ENCODE measurements at regions not wholly inside any gene's neighbourhood (a gene's known extent, or its start where the extent isn't known, plus 50 kb on each side); places are given as distances from the start of the nearest gene placed in this dataset.

- no peak for DNase-seq (ENCODE audit: low read depth in 2 of 2)
Measured at GRCh38 chr15:85889956-85890619, 95.4 kb upstream of the KLHL25 start.

GRCh38 chr15:85890620-85890980 is 95.9 kb upstream of the KLHL25 start:
- DNase-seq (ENCODE audit: low read depth in 2 of 2) = no peak

DNA sequence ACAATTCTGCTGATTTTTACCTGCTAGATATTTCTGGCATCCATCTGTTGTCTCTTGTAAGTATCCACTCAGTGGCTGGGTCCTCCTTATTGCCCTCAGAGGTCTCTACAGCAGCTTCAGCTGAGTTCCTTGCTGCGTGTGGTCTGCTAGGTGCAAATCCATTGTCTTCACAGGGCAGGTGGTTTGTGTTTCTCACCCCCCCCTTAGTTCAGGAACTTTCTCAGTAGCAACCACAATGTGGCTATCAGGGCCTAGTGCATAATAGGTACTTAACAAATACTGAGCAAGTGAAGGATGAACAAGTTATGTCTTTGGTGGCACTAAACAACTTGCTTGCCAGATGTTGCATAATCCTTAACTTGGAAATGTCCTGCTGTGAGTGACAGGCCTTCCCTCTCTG is 96.7 kb upstream of the KLHL25 start:
- no peak for DNase-seq (ENCODE audit: low read depth in 2 of 2)

GRCh38 chr15:85892232-85892631 is 97.5 kb upstream of the KLHL25 start:
- no peak for DNase-seq (ENCODE audit: low read depth in 2 of 2)

- DNase-seq (ENCODE audit: low read depth in 2 of 2) = no peak
Measured at GRCh38 chr15:85897207-85897894, 102.6 kb upstream of the KLHL25 start.

DNA sequence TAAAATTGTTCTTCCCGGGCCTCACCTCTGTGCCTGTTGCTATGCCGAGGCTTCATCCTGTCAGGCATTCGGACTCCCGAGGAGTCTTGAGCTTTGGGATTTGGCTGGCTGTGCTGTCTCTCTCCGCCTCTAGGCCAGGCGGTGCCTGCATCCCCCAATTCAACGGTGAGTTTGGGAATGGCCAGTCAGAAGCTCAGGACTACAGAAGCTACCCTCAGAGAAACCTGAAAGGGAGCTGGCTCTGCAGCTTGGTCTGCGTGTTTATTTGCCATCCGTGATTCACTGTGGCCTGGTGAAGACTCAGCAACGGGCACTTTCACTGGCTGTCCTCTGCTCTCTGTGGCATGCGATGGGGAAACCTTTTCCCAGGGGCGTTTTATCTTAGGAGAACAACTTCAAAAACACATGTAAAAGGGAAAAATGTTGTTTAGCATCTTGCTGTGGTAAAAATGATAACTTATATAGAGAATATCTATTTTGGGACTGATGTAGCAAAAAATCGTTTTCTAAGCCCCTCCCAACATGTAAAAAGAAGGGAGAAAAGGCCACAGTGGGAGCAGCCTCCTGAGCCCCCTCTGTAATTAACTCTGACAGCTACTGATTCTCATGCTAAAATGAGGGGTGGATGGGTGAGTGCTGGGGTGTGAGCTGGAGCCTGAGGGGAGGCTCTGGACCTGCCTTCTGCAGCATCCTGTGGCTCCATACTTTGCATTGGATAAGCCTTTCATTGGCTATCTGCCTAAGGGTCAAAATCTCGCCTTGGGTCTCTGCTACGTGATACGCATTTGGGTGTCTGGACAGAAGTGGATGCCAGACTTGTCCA is 103.4 kb upstream of the KLHL25 start:
- DNase-seq (ENCODE audit: low read depth in 2 of 2) = no peak

DNA sequence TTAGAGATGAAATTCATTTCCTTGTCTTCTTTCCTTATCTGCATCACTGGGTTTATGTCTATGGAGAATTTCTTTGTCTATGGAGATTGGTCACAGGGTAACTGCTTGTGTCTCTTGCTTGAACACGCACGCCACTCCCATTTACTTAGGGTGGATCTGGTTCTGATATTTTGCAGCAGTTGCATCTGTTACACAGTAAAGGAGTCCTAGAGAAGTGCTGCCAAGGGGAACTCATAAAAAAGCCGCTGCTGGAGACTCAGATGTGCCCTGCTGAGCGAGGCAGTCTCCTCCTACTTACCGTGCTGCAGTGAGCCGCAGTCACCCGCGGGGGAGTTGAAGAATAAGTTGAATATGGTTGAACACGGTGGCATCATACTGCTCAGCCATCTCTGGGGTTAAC is 105.2 kb upstream of the KLHL25 start:
- DNase-seq (ENCODE audit: low read depth in 2 of 2) = no peak

DNA sequence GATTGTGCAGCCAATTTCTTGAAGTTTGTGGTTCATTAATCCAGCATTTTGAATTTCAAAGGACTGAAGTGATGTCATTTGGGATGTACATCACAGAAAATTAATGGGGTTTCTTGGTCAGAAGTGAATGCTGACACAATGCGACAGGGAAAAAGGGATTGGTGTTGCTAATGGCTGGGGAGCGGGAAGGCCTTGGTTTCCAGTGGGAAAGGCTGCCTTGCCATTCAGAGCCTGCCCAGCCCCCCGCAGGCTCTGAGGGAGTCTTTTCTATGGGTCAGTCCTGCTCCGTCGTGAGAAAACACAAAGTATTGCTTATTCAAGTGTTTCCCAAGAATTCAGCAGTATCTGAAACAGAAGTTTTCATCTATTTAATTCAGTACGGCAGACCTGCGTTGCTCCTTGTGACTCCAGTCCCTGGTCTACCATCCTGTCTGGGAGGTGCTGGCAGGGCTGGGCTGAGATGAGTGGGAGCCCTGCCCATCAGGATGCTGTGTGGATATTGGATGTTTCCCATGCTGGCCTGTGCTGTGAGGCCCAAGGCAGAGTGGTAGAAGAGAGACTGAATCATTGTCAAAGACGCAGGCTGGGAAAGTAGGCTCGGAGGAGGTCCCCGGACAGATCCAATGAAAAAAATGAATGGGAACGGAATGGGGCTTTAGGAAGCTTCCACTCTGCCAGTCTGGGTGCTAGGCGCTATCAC is 111.2 kb upstream of the KLHL25 start:
- DNase-seq (ENCODE audit: low read depth in 2 of 2) = no peak

DNA sequence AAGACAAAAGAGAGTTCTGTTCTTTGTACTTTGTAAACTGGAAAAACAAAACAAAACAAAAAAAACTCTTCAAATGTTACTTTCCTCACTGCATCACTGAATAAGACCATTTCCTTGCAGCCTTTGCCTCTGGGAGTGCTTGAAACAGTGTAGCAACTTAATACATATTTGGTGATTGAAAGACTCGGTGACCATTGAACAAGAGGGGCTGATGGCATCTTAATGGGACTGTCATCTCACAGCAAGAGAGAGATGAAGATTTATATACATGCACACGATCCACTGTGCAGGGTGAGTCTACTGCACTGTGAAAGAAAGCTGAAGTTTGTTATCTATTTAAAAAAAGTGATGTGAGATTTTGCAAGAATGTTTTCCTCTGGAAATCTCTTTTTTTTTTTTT is 111.9 kb upstream of the KLHL25 start:
- no peak for DNase-seq (ENCODE audit: low read depth in 2 of 2)

- no peak for DNase-seq (ENCODE audit: low read depth in 2 of 2)
Measured at GRCh38 chr15:85910834-85911233, 116.1 kb upstream of the KLHL25 start.

GRCh38 chr15:85913461-85913860 is 118.7 kb upstream of the KLHL25 start:
- DNase-seq (ENCODE audit: low read depth in 2 of 2) = no peak

GRCh38 chr15:85920956-85921355 is 126.2 kb upstream of the KLHL25 start:
- no peak for DNase-seq (ENCODE audit: low read depth in 2 of 2)

DNA sequence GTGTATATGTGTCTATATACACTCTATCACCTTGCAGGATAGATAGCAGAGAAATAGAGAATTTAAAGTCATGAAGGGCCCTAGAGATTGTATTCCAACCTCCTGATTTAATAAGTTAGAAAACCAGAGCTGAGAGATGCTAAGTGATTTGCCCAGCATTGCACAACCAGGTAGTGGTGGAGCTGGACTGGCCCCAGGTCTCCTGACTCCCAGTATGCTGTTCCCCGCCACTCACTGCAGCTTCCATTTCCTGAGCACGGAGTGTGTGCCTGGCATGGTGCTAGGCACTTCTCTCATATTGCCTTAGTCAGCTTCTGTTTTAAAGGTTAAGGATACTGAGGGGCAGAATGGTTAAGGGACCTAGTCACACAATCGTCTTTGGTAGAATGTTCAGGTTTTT is 129.4 kb upstream of the KLHL25 start:
- DNase-seq (ENCODE audit: low read depth in 2 of 2) = no peak

DNA sequence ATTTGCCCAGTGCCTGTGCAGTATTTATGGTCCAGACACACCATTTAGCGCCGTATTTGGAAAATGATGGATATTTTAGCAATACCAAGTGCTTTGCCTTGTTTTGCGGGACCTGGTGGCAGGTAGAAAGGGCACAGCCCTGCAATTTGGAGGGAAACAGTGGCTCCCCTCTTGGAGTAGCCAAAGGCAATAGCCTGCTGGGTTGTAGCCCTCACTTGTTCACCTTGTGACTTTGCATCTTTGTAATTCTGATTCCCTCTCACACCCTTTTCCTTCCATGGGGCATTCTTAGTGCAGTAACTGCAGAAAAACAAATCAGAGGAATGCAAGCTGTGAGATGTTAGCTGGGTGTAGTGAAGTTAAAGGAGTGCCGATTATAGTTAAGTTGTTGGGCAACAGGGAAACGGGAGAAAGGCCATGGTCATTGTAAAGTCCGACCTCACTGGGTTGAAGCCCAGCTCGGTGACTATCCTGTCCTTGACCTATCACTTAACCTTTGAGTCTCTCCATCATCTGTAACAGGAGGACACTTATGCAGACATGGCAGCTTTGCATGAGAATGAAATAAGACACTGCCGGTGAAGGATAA is 131.0 kb upstream of the KLHL25 start:
- DNase-seq (ENCODE audit: low read depth in 2 of 2) = no peak

- no peak for DNase-seq (ENCODE audit: low read depth in 2 of 2)
Measured at GRCh38 chr15:85926834-85927233, 132.1 kb upstream of the KLHL25 start.

DNA sequence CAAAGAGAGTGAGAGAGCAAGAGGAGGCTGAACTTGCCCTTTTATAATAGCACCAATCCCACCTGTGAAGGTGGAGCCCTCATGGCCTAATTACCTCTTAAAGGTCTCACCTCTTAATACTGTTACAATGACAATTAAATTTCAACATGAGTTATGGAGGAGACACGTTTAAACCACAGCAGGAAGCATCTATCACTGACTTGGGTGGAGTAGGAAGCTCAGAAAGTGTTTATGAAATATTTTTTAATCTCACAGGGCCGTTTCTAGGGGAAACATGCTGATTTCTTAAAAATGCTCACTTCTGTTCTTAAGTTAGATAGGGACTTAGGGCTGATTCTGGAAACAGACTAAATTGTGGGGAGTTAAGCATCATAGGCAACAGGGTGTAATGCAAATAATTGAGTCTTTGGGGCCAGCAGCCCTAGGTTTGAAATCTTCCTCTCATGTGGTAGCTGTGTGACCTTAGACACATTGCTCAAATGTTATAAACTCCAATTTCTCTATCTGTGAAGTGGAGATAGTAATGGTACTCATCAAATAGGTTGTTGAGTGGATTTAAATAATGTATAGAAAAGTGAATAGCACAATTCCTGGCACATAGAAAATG is 133.3 kb upstream of the KLHL25 start:
- DNase-seq (ENCODE audit: low read depth in 2 of 2) = no peak

DNA sequence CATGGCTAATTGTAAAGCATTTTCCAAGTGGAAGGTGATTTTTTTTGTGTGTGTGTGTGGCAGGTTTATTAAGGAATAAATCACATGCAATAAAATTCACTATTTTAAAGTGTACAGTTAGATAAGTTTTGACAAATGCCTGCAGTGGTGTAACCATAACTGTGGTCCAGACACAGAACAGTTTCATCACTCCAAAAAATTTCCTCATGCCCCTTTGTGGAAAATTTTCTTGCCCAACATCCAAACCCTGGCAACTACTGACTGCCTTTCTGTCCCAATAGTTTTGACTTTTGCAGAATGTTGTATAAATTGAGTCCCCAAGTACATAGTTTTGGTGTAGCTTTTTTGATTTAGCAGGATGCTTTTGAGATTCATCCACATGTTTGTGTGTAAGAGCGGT is 135.1 kb upstream of the KLHL25 start:
- no peak for DNase-seq (ENCODE audit: low read depth in 2 of 2)

DNA sequence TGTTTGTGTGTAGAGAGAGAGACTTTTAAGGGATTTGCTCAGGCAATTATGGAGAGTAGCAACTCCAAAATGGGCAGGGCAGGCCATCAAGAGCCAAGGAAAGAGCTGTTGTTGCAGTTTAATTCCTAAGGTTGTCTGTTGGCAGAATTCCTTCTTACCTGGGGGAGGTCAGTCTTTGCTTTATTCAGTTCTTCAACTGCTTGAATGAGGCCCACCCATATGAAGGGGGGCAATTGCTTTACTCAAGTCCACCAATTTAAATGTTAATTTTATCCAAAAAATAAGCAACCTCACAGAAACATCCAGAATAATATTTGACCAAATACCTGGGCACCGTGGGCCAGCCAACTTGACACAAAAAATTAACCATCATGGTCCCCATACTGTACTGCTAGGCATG is 137.7 kb upstream of the KLHL25 start:
- DNase-seq (ENCODE audit: low read depth in 2 of 2) = no peak

DNA sequence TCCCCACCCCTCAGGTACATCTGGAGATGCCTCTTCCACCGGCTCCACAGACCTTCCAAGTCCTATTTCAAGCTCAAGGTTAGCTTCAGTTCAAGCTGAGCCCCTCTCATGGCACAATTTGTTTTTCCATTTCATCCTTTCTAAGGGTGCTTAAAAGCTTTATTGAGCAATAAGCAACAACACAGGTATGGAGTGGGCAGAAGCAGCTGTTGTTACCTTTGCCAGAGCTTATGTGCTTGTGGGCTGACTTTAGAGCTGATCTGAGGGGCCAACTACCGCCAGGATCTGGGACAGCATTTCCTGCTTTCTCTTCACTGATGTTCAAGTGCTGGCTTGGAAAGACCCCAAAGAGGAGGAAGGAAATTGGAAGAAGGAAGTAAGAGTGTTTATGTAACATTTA is 140.0 kb upstream of the KLHL25 start:
- no peak for DNase-seq (ENCODE audit: low read depth in 2 of 2)

- DNase-seq (ENCODE audit: low read depth in 2 of 2) = no peak
Measured at GRCh38 chr15:85935182-85935581, 140.5 kb upstream of the KLHL25 start.

DNA sequence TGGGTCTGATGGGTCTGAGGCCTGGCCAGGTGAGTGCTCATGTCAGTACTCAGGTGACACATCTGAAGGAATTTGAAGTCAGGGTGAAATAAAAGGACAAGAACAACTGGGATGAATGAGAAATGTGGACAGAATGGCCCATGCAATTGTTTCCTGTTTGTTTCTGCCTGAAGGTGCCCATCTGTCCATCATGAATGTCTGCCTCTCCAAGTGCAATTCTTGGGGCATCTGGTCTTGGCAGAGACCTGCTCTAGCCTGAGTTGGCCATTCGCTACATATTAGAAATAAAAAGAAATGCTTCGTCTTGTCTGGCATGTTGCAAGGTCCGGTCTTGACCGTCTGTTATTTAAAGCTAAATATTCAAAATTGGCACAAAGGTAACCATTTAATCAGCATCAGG is 142.0 kb upstream of the AGBL1 start:
- no peak for DNase-seq (ENCODE audit: low read depth in 2 of 2)

Data from stimulated activated CD4-positive, alpha-beta T cell treated with anti-CD3 and anti-CD28 coated beads, Interleukin-15, amount 100 ng/mL, for 48 hours (primary cell).